ENCODE measurements at regions not wholly inside any gene's neighbourhood (a gene's known extent, or its start where the extent isn't known, plus 50 kb on each side); places are given as distances from the start of the nearest gene placed in this dataset.

DNA sequence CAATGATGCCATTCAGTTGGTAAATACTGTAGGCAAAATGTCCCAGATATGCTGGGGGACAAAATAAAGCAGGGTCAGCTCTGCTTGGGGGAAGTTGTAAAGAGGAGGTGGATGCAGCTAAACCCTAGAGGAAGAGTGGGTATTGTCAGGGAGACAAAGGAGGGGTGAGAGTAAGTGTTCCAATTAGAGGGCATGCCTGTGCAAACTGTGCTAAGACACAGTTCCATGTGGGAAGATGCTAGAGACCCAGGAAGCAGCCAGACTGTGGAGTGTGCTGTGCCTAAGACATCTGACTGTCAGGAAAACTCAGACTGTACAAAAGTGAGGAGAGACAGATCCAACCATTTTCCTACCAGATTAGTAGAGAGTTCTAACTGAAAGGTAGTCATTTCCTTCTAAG lies 474.3 kb downstream of the ATP23 start:
- Mint-ChIP-seq H3K36me3 (ENCODE audit: insufficient read depth, unreplicated experiment) (no peaks in the 10 kb centered on the region), H3K9me3 (ENCODE audit: unreplicated experiment) (no peaks in the 10 kb centered on the region), H3K4me1 (ENCODE audit: insufficient read depth, unreplicated experiment) (peaks cover 40% of the 10 kb centered on the region), H3K4me3 (ENCODE audit: unreplicated experiment) (no peak overlapping the region), H3K27ac (ENCODE audit: low read depth, unreplicated experiment) (no peak overlapping the region), H3K27me3 (ENCODE audit: insufficient read depth, unreplicated experiment) (no peaks in the 10 kb centered on the region)
- BruUV-seq (replicated peaks), result no TSS peak
- TF ChIP-seq CTCF (IDR thresholded peaks at IDR 0.05; ENCODE audit: unreplicated experiment), result no peak
- CTCF ChIA-PET, result interaction anchor here (0.6 to 0.7 kb wide), 2 partner anchors 92 to 476 kb away, joined by 3 read pairs; no protein-coding TSS in a partner anchor
- POLR2A ChIA-PET, result interaction anchor here (1.3 kb wide), 1 partner anchor 10 kb away, joined by 3 read pairs; no protein-coding TSS in a partner anchor
- DNase-seq (ENCODE audit: unreplicated experiment), result no peak
- intact Hi-C loops (cut with micrococcal nuclease), result no loop called here

GRCh38 chr12:58416236-58416635 lies 474.9 kb downstream of the ATP23 start:
- Mint-ChIP-seq H3K4me1 (ENCODE audit: insufficient read depth, unreplicated experiment) (peaks cover 45% of the 10 kb centered on the region), H3K27ac (ENCODE audit: low read depth, unreplicated experiment) (no peak overlapping the region), H3K36me3 (ENCODE audit: insufficient read depth, unreplicated experiment) (no peaks in the 10 kb centered on the region), H3K9me3 (ENCODE audit: unreplicated experiment) (no peaks in the 10 kb centered on the region), H3K27me3 (ENCODE audit: insufficient read depth, unreplicated experiment) (no peaks in the 10 kb centered on the region), H3K4me3 (ENCODE audit: unreplicated experiment) (no peak overlapping the region)
- no TSS peak for BruUV-seq (replicated peaks)
- peak; percentile 38 for DNase-seq (ENCODE audit: unreplicated experiment)
- POLR2A ChIA-PET, result interaction anchor here (1.3 kb wide), 1 partner anchor 10 kb away, joined by 3 read pairs; no protein-coding TSS in a partner anchor
- CTCF ChIA-PET, result interaction anchor here (0.7 kb wide), 2 partner anchors 38 to 476 kb away, joined by 3 read pairs; no protein-coding TSS in a partner anchor
- intact Hi-C loops (cut with micrococcal nuclease), result no loop called here
- TF ChIP-seq CTCF (IDR thresholded peaks at IDR 0.05; ENCODE audit: unreplicated experiment), result no peak

DNA sequence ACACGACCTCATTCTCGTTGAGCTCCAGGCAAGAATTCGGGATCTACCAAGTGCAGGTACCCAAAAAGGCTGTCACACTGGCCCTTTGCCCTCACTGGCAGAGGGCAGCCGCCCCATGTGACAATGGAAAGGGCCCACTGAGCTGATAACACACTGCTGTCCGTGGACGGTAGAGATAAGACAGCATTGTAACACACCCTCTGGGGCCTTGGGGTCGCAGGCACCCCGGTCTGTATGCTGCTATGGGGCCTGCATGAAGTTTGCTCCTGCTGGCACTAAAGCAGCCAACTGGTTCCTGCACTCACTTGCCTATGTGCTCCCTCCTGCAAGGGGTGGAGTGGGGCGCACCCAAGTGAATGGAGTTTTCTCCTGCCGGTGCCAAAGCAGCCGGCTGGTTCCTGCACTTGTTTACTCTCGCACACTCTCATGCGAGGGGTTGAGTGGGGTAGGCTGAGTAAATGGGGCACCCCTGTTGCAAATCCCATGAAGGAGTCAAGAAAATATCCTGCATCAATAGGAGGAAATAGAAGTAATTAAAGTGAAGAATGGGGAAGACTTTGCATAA lies 477.9 kb downstream of the ATP23 start:
- no peak for TF ChIP-seq CTCF (IDR thresholded peaks at IDR 0.05; ENCODE audit: unreplicated experiment)
- peak overlapping the region; percentile 92 for H3K27ac Mint-ChIP-seq (ENCODE audit: low read depth, unreplicated experiment)

GRCh38 chr12:58419905-58420304 lies 478.5 kb downstream of the ATP23 start:
- no peak for TF ChIP-seq CTCF (IDR thresholded peaks at IDR 0.05; ENCODE audit: unreplicated experiment)
- Mint-ChIP-seq H3K9me3 (ENCODE audit: unreplicated experiment) (no peaks in the 10 kb centered on the region), H3K4me1 (ENCODE audit: insufficient read depth, unreplicated experiment) (peaks cover 51% of the 10 kb centered on the region), H3K27ac (ENCODE audit: low read depth, unreplicated experiment) (peak overlapping the region; percentile 92), H3K36me3 (ENCODE audit: insufficient read depth, unreplicated experiment) (no peaks in the 10 kb centered on the region), H3K27me3 (ENCODE audit: insufficient read depth, unreplicated experiment) (no peaks in the 10 kb centered on the region), H3K4me3 (ENCODE audit: unreplicated experiment) (peak overlapping the region; percentile 34)
- BruUV-seq (replicated peaks), result no TSS peak
- DNase-seq (ENCODE audit: unreplicated experiment), result no peak
- ChIA-PET CTCF (interaction anchor here (0.7 kb wide), 1 partner anchor 56 kb away, joined by 3 read pairs; no protein-coding TSS in a partner anchor), POLR2A (interaction anchor here (0.7 to 1.0 kb wide), 2 partner anchors 40 to 498 kb away, joined by 3 to 5 read pairs; no protein-coding TSS in a partner anchor)
- intact Hi-C loops (cut with micrococcal nuclease), result loop anchor here (10.0 kb wide), 1 partner anchor 495 kb away; no protein-coding TSS in a partner anchor

More for the DNA sequence above, 477.9 kb downstream of the ATP23 start:
- no TSS peak for BruUV-seq (replicated peaks)
- Mint-ChIP-seq H3K36me3 (ENCODE audit: insufficient read depth, unreplicated experiment) (no peaks in the 10 kb centered on the region), H3K27me3 (ENCODE audit: insufficient read depth, unreplicated experiment) (no peaks in the 10 kb centered on the region), H3K4me3 (ENCODE audit: unreplicated experiment) (no peak overlapping the region), H3K4me1 (ENCODE audit: insufficient read depth, unreplicated experiment) (peaks cover 47% of the 10 kb centered on the region), H3K9me3 (ENCODE audit: unreplicated experiment) (no peaks in the 10 kb centered on the region)
- no peak for DNase-seq (ENCODE audit: unreplicated experiment)
- CTCF ChIA-PET, result interaction anchor here (0.6 kb wide), 1 partner anchor 19 kb away, joined by 4 read pairs; no protein-coding TSS in a partner anchor
- intact Hi-C loops (cut with micrococcal nuclease), result no loop called here
- POLR2A ChIA-PET, result no interaction called here

All from MCF 10A (cell line).